Central memory CD8-positive, alpha-beta T cell (primary cell): ENCODE measurements at regions not wholly inside any gene's neighbourhood (a gene's known extent, or its start where the extent isn't known, plus 50 kb on each side); places are given as distances from the start of the nearest gene placed in this dataset.
"Not testable (repeated sequence)": the region's sequence is repeated elsewhere in the genome, so short reads cannot be mapped to it uniquely, and the experiment has no call there.

Experiments used
- ATAC-seq: fragments of 150-1000 bp; cut with Tn5 transposase; replicated peaks from 2 replicates; pipeline ENCODE4 v1.10.0; 2022; ENCODE audit warnings: mild to moderate bottlenecking, moderate FRiP score, moderate number of reproducible peaks; ENCODE audit not compliant: poor library complexity, severe bottlenecking; ENCODE audit errors: extremely low read depth
- DNase-seq, 2 donors: peaks; one replicate each; pipeline ENCODE4 v3.0.0; 2021; ENCODE audit warnings: low spot score in 2 of 2
- H3K27ac Mint-ChIP-seq: one replicate; pipeline ENCODE4 v1.8.0; 2022; ENCODE audit warnings: low read depth, mild to moderate bottlenecking, moderate library complexity, mixed read lengths
- H3K27me3 Mint-ChIP-seq: one replicate; pipeline ENCODE4 v1.8.0; 2022; ENCODE audit warnings: mixed read lengths
- H3K36me3 Mint-ChIP-seq: one replicate; pipeline ENCODE4 v1.8.0; 2022; ENCODE audit warnings: mild to moderate bottlenecking, moderate library complexity, mixed read lengths; ENCODE audit not compliant: insufficient read depth
- H3K4me1 Mint-ChIP-seq: one replicate; pipeline ENCODE4 v1.8.0; 2022; ENCODE audit warnings: mixed read lengths
- H3K4me3 Mint-ChIP-seq: one replicate; pipeline ENCODE4 v1.8.0; 2022; ENCODE audit warnings: mild to moderate bottlenecking, moderate library complexity, mixed read lengths
- H3K9me3 Mint-ChIP-seq: one replicate; pipeline ENCODE4 v1.8.0; 2022; ENCODE audit warnings: mixed read lengths

DNA sequence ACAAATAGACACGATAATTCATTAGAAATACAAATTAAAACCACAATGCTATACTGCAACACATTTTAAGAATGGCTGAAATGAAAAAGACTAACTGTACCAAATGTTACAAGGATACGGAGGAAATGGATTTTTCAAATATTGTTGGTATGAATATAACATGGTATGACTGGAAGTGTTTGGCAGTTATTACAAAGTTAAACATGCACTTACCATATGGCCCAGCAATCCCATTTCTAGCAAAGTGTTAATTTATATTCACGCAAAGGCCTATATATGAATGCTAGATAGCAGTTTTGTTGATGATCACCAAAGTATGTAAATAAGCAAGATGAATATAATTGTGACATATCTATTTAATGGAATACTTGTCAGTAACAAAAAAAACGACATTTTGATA, 497.8 kb upstream of the FSIP2 start:
- no peak overlapping the region for H3K4me3 Mint-ChIP-seq
- H3K4me1 Mint-ChIP-seq, result no peaks in the 10 kb centered on the region
- ATAC-seq (no peak), DNase-seq (no peak)
- H3K27ac Mint-ChIP-seq, result no peak overlapping the region
- peaks cover 14% of the 10 kb centered on the region for H3K9me3 Mint-ChIP-seq
- H3K27me3 Mint-ChIP-seq, result no peaks in the 10 kb centered on the region
- H3K36me3 Mint-ChIP-seq, result no peaks in the 10 kb centered on the region

DNA sequence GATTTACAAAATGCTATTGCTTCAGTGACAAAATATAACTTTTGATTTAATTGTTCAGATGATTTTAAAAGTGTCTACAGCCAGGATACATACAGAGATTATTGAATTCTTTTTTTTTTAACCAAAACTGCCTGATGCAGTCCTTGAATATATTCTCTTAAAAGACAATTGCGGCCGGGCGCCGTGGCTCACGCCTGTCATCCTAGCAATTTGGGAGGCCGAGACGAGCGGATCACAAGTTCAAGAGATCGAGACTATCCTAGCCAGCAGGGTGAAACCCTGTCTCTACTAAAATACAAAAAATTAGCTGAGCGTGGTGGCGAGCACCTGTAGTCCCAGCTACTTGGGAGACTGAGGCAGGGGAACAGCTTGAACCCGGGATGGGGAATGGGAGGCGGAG, 497.0 kb upstream of the FSIP2 start:
- H3K4me1 Mint-ChIP-seq, result no peaks in the 10 kb centered on the region
- no peak overlapping the region for H3K27ac Mint-ChIP-seq
- ATAC-seq (no peak), DNase-seq (no peak)
- peaks cover 14% of the 10 kb centered on the region for H3K9me3 Mint-ChIP-seq
- H3K27me3 Mint-ChIP-seq, result no peaks in the 10 kb centered on the region
- H3K4me3 Mint-ChIP-seq, result no peak overlapping the region
- H3K36me3 Mint-ChIP-seq, result no peaks in the 10 kb centered on the region

DNA sequence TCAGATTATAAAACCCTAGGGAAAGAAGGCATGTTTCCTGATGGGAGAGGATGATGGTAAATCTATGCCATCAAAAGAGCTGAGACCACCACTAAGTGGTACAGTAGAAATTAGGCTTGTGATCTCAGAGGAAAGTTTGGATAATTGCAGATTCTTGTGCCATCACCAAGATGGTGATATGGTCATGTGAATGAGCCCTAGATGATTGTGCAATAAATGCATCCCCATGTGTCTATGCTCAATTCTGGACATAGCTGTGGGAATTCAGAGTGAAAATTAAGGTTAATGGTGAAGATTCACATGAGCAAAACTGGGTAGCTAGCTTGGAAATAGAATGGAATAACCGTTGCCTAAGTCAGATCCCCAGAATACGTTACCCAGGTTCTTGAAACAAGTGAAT, 496.1 kb upstream of the FSIP2 start:
- no peak overlapping the region for H3K4me3 Mint-ChIP-seq
- no peak overlapping the region for H3K27ac Mint-ChIP-seq
- H3K4me1 Mint-ChIP-seq, result no peaks in the 10 kb centered on the region
- ATAC-seq (no peak), DNase-seq (no peak)
- H3K27me3 Mint-ChIP-seq, result no peaks in the 10 kb centered on the region
- no peaks in the 10 kb centered on the region for H3K36me3 Mint-ChIP-seq
- H3K9me3 Mint-ChIP-seq, result peaks cover 14% of the 10 kb centered on the region

DNA sequence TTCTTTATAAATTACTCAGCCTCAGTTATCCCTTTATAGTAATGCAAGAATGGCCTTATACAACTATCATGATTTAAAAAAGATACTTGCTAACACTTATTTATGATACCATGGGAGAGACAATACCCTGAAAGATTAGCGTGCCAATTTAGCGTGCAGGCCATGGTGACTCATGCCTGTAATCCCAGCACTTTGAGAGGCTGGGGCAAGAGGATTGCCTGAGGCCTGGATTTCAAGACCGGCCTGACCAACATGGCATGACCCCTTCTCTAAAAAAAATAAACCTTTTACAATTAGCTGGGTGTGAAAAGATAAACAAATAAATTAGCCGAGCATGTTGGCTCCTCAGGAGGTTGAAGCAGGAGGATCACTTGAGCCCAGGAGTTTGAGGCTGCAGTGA, 493.4 kb upstream of the FSIP2 start:
- ATAC-seq (no peak), DNase-seq (no peak)
- H3K4me1 Mint-ChIP-seq, result no peaks in the 10 kb centered on the region
- no peak overlapping the region for H3K27ac Mint-ChIP-seq
- no peaks in the 10 kb centered on the region for H3K36me3 Mint-ChIP-seq
- no peak overlapping the region for H3K4me3 Mint-ChIP-seq
- H3K9me3 Mint-ChIP-seq, result peaks cover 14% of the 10 kb centered on the region
- no peaks in the 10 kb centered on the region for H3K27me3 Mint-ChIP-seq

GRCh38 chr2:185245806-185246205, 492.8 kb upstream of the FSIP2 start:
- Mint-ChIP-seq H3K36me3 (no peaks in the 10 kb centered on the region), H3K9me3 (peaks cover 14% of the 10 kb centered on the region), H3K27me3 (no peaks in the 10 kb centered on the region), H3K27ac (no peak overlapping the region), H3K4me1 (no peaks in the 10 kb centered on the region), H3K4me3 (no peak overlapping the region)
- DNase-seq (no peak), ATAC-seq (no peak)

DNA sequence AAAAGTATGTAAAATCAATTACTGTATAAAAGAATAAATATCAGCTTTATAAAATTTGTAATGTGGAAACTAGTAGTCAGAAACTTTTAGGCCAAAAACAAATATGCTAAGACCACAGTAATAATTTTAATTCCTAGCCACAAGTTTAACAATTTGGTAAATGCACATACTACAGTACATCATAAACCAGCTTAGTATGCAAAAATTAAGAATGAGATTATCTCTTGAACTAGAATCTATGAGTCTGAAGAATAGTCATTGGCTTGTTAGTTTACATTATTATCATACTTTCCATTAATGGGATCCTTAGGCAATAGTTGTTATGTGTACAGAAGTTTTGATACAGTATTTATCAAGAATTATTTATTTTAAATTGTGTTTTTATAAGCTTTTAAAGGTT, 491.9 kb upstream of the FSIP2 start:
- DNase-seq (no peak), ATAC-seq (no peak)
- peaks cover 14% of the 10 kb centered on the region for H3K9me3 Mint-ChIP-seq
- H3K4me3 Mint-ChIP-seq, result no peak overlapping the region
- no peaks in the 10 kb centered on the region for H3K36me3 Mint-ChIP-seq
- H3K27me3 Mint-ChIP-seq, result no peaks in the 10 kb centered on the region
- no peak overlapping the region for H3K27ac Mint-ChIP-seq
- no peaks in the 10 kb centered on the region for H3K4me1 Mint-ChIP-seq

- Mint-ChIP-seq H3K4me1 (no peaks in the 10 kb centered on the region), H3K36me3 (no peaks in the 10 kb centered on the region), H3K4me3 (no peak overlapping the region), H3K9me3 (peaks cover 6% of the 10 kb centered on the region), H3K27me3 (no peaks in the 10 kb centered on the region), H3K27ac (no peak overlapping the region)
- no peak for DNase-seq
- ATAC-seq, result no peak
These were observed 483.0 kb upstream of the FSIP2 start for GRCh38 chr2:185255566-185255965.

- Mint-ChIP-seq H3K36me3 (no peaks in the 10 kb centered on the region), H3K27ac (no peak overlapping the region), H3K27me3 (no peaks in the 10 kb centered on the region), H3K4me1 (no peaks in the 10 kb centered on the region), H3K4me3 (no peak overlapping the region), H3K9me3 (peaks cover 14% of the 10 kb centered on the region)
- ATAC-seq (no peak), DNase-seq (no peak)
These were observed 472.9 kb upstream of the FSIP2 start for GRCh38 chr2:185265747-185266146.

DNA sequence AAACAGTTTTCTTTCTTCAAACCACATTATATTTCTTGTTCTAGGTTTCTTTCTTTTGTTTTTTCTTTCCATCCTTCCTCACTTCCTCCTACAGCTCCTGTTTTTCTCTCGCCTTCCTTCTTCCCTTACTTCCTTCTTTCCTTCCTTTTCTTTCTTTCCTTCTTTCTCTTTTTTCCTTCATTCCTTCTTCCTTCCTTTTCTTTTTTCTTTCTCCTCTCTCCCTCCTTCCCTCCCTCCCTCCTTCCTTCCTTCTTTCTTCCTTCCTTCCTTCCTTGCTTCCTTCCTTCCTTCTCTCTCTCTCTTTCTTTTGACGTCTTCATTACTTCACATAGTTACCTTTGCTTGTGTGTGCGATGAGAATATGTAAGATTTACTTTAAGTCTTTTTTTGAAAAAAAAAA, 470.0 kb upstream of the FSIP2 start:
- H3K4me3 Mint-ChIP-seq, result no peak overlapping the region
- DNase-seq, result no peak
- H3K27me3 Mint-ChIP-seq, result no peaks in the 10 kb centered on the region
- ATAC-seq, result no peak
- no peaks in the 10 kb centered on the region for H3K36me3 Mint-ChIP-seq
- H3K9me3 Mint-ChIP-seq, result peaks cover 13% of the 10 kb centered on the region
- H3K4me1 Mint-ChIP-seq, result no peaks in the 10 kb centered on the region
- no peak overlapping the region for H3K27ac Mint-ChIP-seq

DNA sequence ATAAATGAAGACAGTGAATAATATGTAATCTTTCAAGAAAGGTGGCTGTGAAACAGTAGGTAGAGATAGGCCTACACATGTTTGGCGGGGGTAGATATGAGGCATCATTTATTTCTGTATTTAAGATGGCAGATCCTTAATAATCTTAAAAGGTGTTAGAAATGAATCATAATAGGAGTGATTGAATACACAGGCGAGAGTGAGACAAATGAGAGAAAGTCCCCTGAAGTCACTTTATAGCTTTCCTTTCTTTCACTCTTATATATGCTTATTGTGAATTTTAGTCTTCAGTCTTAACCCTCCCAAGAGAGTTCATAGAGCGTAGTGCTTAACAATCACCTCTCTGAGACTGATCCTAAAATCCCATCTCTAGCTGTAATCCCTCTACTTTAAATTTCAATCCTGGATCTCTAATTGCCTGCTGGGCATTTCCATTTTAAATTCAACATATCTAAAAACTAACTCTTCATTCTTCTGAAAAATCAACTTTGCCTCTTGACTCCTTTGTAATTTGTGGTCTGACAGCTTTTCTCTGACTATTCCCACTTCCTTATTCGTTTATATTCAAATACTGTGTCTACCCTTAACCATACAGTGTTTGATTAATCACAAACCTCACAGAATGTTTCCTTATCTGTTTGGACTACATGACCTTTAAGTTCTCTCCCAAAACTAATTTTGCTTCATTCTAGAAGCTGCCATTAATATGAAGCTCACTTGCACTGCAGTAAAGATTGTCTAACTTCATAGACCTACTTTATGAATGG, 463.7 kb upstream of the FSIP2 start:
- peaks cover 20% of the 10 kb centered on the region for H3K9me3 Mint-ChIP-seq
- ATAC-seq, result no peak
- no peak overlapping the region for H3K27ac Mint-ChIP-seq

GRCh38 chr2:185275979-185276378, 462.6 kb upstream of the FSIP2 start:
- H3K36me3 Mint-ChIP-seq, H3K4me3 Mint-ChIP-seq, H3K4me1 Mint-ChIP-seq, ATAC-seq, H3K27me3 Mint-ChIP-seq, DNase-seq, H3K27ac Mint-ChIP-seq: not testable (repeated sequence)
- peaks cover 20% of the 10 kb centered on the region for H3K9me3 Mint-ChIP-seq

More for the DNA sequence above, 463.7 kb upstream of the FSIP2 start:
- H3K27me3 Mint-ChIP-seq, result no peaks in the 10 kb centered on the region
- H3K4me3 Mint-ChIP-seq, result no peak overlapping the region
- no peak for DNase-seq
- no peaks in the 10 kb centered on the region for H3K4me1 Mint-ChIP-seq
- peaks cover 2% of the 10 kb centered on the region for H3K36me3 Mint-ChIP-seq

DNA sequence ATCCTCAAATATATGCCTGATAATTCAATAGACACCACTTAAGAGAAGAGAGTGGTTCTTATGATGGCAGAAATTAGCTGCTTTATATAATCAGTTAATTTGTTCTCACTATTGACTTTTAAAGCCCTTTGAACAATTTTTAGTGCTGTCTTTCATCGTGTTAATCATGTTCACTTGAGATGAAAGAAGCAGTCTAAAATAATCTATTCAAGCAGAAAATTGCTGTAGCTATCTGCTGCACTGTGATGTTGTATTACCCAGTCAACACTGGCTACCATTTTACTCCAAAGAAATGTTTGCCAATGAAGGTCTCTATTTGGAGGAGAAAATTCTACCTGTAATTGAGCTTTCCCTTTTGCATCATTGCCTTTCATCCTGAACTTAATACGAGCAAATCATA, 459.8 kb upstream of the FSIP2 start:
- Mint-ChIP-seq H3K27ac (no peak overlapping the region), H3K36me3 (peaks cover 2% of the 10 kb centered on the region), H3K4me1 (no peaks in the 10 kb centered on the region), H3K9me3 (peaks cover 16% of the 10 kb centered on the region), H3K27me3 (no peaks in the 10 kb centered on the region), H3K4me3 (no peak overlapping the region)
- ATAC-seq (no peak), DNase-seq (no peak)

DNA sequence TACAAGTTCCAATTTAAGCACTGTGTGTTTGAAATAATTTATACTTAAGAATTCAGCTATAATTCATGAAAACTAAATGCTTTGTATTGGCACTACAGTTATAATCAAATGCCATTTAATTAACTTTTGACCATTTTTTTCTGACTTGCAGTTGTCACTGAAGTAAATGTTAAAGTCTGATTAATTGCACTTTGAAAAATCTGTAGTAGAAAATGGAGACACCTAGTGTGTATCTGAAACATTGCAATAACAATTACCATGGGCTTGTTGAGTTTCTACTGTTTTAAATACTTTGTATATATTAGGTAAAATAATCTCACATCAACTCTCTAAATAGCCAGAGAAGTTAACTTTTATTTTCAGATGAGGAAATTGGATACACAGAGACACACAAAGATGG, 458.6 kb upstream of the FSIP2 start:
- Mint-ChIP-seq H3K4me1 (no peaks in the 10 kb centered on the region), H3K27me3 (no peaks in the 10 kb centered on the region), H3K36me3 (peaks cover 2% of the 10 kb centered on the region), H3K9me3 (peaks cover 10% of the 10 kb centered on the region), H3K4me3 (no peak overlapping the region), H3K27ac (no peak overlapping the region)
- ATAC-seq (no peak), DNase-seq (no peak)
